Mucosa of rectum (tissue), 2 donors: ENCODE measurements at regions not wholly inside any gene's neighbourhood (a gene's known extent, or its start where the extent isn't known, plus 50 kb on each side); places are given as distances from the start of the nearest gene placed in this dataset.

ENCODE experiments used
- H3K27ac ChIP-seq, 2 donors: one replicate each; pipeline ENCODE4 v1.7.0; 2013; ENCODE audit warnings: inconsistent platforms in 2 of 2, low read depth in 2 of 2, low read length in 2 of 2
- H3K27me3 ChIP-seq, 2 donors: one replicate each; pipeline ENCODE4 v1.7.0; 2013; ENCODE audit warnings: low read length in 2 of 2; ENCODE audit not compliant: control insufficient read depth in 2 of 2, insufficient read depth in 2 of 2
- H3K36me3 ChIP-seq, 2 donors: one replicate each; pipeline ENCODE4 v1.7.0; 2013; ENCODE audit warnings: low read length in 2 of 2; ENCODE audit not compliant: control insufficient read depth in 2 of 2, insufficient read depth in 2 of 2
- H3K4me1 ChIP-seq, 2 donors: one replicate each; pipeline ENCODE4 v1.7.0; 2013; ENCODE audit warnings: low read length in 2 of 2, mild to moderate bottlenecking in 1 of 2; ENCODE audit not compliant: control insufficient read depth in 2 of 2, insufficient read depth in 2 of 2
- H3K4me3 ChIP-seq, 2 donors: one replicate each; pipeline ENCODE4 v1.7.0; 2013; ENCODE audit warnings: low read length in 2 of 2
- H3K9ac ChIP-seq, 2 donors: one replicate each; pipeline ENCODE4 v1.7.0; 2013; ENCODE audit warnings: low read length in 2 of 2, low read depth in 1 of 2, mild to moderate bottlenecking in 1 of 2
- H3K9me3 ChIP-seq, 2 donors: one replicate each; pipeline ENCODE4 v1.7.0; 2013; ENCODE audit warnings: low read length in 2 of 2; ENCODE audit not compliant: control insufficient read depth in 2 of 2
- donor health status: healthy.
- donor health status: Normal muscosa, but diverticular disease.

DNA sequence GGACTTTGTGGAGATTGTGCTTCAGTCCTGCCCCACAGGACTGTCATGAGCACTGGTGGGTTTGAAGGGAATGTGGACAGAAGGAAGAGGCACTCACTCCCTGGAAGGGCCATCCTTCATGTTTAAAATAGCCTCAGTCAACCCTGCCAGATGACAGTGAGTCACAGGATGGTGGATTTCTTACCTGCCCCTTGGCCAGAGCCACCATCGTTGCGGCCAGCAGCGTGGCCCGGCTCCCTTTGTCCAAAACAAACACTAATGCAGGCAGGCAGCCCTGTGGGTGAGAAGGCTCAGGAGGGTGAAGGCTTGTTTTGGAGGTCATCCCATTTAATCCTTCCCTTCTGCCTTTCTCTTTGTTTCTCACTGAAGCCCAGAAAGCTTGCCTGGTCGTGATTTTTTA is 422.7 kb downstream of the CD83 start:
- no peak overlapping the region for H3K4me3 ChIP-seq
- H3K27ac ChIP-seq, result no peak overlapping the region
- no peaks in the 10 kb centered on the region for H3K9me3 ChIP-seq
- H3K27me3 ChIP-seq, result no peaks in the 10 kb centered on the region
- no peaks in the 10 kb centered on the region for H3K4me1 ChIP-seq
- H3K36me3 ChIP-seq, result no peaks in the 10 kb centered on the region
- H3K9ac ChIP-seq, result no peak overlapping the region

DNA sequence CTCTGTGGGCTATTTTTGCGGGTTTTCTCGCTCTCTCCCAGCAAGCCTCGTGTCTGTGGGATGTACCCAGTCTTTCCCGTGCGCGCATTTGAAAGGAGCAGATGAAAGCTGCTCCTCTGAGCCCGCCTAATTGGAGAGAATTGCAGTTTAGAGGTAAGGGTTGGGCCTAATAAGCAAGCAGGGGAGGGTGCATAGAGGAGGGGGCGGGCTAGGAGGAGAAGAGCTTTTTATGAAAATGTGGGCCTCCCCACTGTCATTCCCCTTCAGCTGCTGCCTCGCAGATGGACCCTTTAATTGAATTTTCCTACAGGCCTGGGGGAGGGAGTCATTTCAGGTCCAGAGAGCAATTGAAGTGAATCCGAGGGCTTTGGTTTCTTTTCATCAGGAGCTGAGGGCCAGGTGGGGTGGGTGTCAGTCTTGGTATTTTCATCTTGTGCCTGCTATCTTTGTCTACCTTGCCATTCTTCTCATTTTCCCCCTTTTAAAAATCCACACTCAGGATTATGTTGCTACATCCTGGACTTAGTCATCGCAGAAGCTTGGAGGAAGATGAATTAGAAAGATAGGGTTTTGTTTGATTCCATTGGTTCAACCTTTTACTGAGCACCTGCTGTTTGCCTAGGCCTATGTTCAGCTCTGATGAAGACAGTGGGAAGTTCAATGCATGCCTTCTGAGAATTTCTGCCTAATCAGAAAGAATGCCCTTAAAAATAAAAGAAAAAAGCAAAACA is 423.4 kb downstream of the CD83 start:
- Histone ChIP-seq H3K27ac (no peak overlapping the region), H3K4me1 (no peaks in the 10 kb centered on the region), H3K36me3 (no peaks in the 10 kb centered on the region), H3K4me3 (no peak overlapping the region), H3K9me3 (no peaks in the 10 kb centered on the region), H3K9ac (no peak overlapping the region), H3K27me3 (no peaks in the 10 kb centered on the region)

DNA sequence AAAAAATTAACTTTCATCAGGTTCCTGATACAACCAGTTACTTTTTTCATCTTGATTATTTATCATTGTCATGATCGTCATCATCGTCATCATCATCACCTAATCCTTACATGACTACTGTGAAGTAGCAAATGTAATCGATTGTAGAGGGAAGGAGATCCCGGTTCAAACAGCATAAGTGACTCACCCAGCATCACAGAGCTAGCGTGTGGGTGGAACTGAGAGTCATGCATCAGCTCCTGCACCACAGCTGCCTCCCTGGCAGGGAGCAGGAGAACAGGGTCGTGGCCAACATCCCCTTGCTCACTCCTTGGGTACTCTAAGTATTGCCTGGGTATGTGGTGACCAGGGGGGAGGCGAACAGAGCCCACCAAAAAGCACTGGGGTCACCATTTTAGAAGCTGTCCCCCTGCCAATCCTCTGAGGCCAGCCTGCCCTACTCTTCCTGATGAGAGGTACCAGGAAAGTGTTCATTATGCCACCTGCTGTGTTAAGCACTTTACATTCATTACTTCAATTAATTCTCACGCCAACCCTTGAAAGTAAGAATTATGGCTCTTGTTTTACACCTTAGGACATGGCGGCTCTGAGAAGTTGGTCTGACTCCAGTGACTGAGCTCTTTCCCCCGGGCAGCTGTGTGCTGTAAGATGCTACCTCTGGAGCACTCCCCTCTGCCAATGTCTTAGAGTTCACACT is 425.2 kb downstream of the CD83 start:
- no peaks in the 10 kb centered on the region for H3K4me1 ChIP-seq
- no peaks in the 10 kb centered on the region for H3K27me3 ChIP-seq
- H3K9me3 ChIP-seq, result no peaks in the 10 kb centered on the region
- no peaks in the 10 kb centered on the region for H3K36me3 ChIP-seq
- H3K9ac ChIP-seq, result no peak overlapping the region
- H3K27ac ChIP-seq, result no peak overlapping the region
- H3K4me3 ChIP-seq, result no peak overlapping the region

DNA sequence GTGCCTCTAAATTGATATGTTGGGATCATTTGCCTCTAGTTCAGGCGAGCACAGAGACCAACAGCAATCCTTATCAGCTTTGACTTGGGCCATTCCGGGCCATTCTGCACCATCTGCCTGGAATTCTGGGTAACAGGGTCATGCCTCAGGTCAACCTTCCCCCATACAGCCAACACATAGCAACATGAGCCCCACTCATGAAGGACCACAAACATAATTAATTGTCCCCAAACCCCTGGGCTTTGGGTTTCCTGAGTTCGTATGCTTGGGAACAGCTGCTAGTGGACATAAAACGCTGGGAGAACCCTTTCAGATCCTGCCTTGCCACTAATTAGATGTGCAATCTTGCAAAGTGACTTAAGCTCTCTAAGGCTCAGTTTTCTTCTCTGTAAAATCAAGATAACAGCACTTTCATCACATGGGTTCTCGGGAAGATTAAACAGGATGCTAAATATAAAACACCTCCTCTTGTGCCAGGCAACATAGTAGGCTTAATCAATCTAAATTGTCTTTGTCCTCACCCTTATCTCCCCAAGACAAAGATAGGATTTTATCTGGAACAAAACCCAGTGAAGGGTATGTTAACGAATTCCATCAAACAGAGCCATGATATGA is 426.5 kb downstream of the CD83 start:
- Histone ChIP-seq H3K36me3 (no peaks in the 10 kb centered on the region), H3K4me3 (no peak overlapping the region), H3K27ac (no peak overlapping the region), H3K4me1 (peaks cover 5 to 7% of the 10 kb centered on the region in 2 donors), H3K9me3 (no peaks in the 10 kb centered on the region), H3K27me3 (no peaks in the 10 kb centered on the region), H3K9ac (no peak overlapping the region)

DNA sequence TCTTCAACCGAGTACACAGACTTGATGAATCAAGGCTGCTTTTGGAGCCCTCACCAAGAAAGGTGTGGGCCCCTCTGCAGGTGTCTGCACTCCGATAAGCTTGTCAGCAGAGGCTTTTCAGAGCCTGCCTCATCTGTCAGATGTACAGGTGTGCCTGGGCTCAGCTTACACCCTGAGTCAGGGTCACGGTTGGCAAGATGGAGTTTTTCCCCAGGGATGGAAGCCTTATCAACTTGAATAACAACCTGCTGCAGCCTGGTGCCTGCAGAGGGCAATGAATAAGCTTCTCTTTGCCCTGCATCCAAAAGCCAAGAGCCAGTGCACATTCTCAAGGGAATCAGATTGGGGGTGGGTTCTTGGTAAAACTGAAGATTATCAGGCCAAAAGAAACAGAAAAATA is 427.1 kb downstream of the CD83 start:
- Histone ChIP-seq H3K4me1 (peaks cover 8 to 11% of the 10 kb centered on the region in 2 donors), H3K36me3 (no peaks in the 10 kb centered on the region), H3K27ac (no peak overlapping the region), H3K27me3 (no peaks in the 10 kb centered on the region), H3K9me3 (no peaks in the 10 kb centered on the region), H3K9ac (no peak overlapping the region), H3K4me3 (no peak overlapping the region)

DNA sequence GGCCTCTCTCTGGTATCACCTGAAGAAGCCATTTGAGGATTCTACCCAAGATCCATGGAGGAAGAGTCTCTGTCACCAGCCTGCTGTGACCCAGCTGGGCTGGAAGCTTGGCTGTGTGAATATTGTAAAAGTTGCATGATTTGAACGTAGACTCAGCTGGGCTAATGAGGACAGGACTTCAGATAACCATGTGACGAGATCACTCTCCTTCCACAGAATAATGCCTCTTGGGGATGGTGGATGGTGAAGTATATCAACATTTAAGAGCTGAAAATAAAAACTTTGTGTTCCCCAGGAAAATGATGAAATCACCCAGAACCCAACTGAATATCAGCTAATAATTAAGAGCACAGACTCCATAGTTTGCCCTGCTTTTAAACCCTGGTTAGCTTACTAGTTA is 427.9 kb downstream of the CD83 start:
- Histone ChIP-seq H3K9me3 (no peaks in the 10 kb centered on the region), H3K4me3 (no peak overlapping the region), H3K9ac (no peak overlapping the region), H3K36me3 (no peaks in the 10 kb centered on the region), H3K27ac (no peak overlapping the region), H3K27me3 (no peaks in the 10 kb centered on the region), H3K4me1 (peaks cover 14 to 17% of the 10 kb centered on the region in 2 donors)

DNA sequence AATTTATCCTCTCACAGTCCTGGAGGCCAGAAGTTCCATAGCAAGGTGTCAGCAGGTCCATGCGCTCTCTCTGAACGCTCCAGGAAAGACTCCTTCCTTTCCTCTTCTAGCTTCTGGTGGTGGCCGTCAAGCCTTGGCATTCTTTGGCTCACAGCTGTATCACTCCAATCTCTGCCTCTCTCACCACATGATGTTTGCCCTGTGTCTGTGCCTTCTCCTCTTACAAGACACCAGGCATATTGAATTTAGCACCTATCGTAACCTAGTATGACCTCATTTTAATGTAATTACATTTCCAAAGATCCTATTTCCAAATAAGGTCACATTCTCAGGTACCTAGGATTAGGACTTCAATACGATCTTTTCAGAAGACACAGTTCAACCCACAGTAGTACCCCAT is 428.5 kb downstream of the CD83 start:
- no peaks in the 10 kb centered on the region for H3K27me3 ChIP-seq
- H3K36me3 ChIP-seq, result no peaks in the 10 kb centered on the region
- no peak overlapping the region for H3K4me3 ChIP-seq
- H3K4me1 ChIP-seq, result peaks cover 19% of the 10 kb centered on the region in 2 donors
- H3K27ac ChIP-seq, result no peak overlapping the region
- H3K9ac ChIP-seq, result no peak overlapping the region
- no peaks in the 10 kb centered on the region for H3K9me3 ChIP-seq

DNA sequence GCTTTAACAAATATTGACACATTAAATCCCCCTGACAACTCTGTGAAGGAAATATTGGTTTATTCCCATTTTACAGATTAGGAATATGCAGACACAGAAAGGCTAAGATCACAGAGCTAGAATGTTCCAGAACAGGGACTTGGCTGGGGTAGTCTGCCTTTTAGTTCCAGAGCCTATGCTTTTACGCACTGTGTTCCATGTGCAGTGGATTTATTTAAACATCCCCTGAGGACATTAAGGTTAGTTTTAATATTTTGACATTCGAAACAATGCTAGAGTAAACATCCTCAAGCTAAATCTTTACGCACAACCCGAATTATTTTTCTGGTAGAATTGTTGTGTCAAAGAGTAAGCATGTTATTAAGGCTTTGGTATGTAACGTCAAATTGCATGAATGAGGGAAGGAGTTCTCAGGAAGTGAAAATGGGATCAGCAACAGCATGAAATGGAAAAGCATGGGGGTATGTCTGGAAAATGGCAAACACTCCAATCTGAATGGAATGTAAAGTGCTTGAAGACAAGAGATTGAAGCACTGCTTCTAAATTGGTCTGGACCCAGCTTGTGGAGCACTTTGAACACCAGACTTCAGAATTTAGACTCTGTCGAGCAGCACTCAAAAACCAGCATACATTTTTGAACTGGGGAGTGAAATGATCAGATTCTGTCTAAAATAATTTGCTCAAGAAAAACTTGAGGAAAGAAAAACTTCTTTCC is 429.9 kb downstream of the CD83 start:
- no peaks in the 10 kb centered on the region for H3K9me3 ChIP-seq
- peaks cover 24 to 27% of the 10 kb centered on the region in 2 donors for H3K4me1 ChIP-seq
- no peaks in the 10 kb centered on the region for H3K36me3 ChIP-seq
- no peak overlapping the region for H3K27ac ChIP-seq
- H3K27me3 ChIP-seq, result no peaks in the 10 kb centered on the region
- H3K9ac ChIP-seq, result no peak overlapping the region
- no peak overlapping the region for H3K4me3 ChIP-seq

DNA sequence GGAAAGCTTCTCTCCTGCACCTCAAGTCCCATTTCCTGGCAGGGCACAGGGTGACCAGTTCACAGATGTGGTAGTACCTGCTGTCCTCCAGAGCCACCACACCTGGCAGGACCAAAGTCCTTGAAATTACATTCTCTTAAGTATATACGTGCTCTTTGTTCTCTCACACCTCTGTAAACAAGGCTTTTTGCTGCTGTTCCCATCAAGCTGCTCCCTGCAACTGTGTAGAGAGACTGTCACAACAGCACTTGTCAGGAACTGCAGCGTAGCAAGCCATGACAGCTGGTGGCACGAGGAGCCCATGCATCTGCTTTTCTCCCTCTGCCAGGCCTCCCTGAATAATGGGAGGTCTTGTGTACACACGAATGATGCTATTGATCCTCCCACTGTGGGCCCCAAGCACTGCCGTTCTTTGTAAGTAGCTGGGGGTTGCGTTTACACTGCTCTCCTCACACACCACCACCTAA is 431.8 kb downstream of the CD83 start:
- no peaks in the 10 kb centered on the region for H3K27me3 ChIP-seq
- H3K9ac ChIP-seq, result peak overlapping the region; percentile 33 to 70
- no peaks in the 10 kb centered on the region for H3K9me3 ChIP-seq
- peak overlapping the region; percentile 82 to 91 for H3K27ac ChIP-seq
- H3K4me3 ChIP-seq, result peak overlapping the region; percentile 40 to 58
- H3K4me1 ChIP-seq, result peaks cover 24 to 27% of the 10 kb centered on the region in 2 donors
- H3K36me3 ChIP-seq, result no peaks in the 10 kb centered on the region

DNA sequence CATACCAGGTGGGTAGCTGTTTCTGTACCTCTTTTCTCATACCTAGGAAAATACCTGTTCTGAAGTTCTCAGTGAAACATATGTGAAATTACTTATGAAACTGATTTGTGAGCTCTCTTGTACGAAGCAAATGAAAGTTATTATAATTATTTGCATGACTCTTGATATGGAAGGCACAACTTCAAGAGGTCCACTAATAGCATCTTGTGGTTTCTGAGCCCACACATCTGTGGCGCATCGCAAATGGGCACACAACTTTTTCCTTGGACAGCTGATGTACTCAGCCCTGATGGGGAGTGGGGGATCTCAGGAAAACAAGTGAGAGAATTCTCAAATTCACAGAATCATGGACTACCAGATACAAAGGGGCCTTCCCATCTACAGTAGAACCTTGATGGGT is 432.3 kb downstream of the CD83 start:
- peak overlapping the region; percentile 33 to 70 for H3K9ac ChIP-seq
- H3K36me3 ChIP-seq, result no peaks in the 10 kb centered on the region
- H3K27ac ChIP-seq, result peak overlapping the region; percentile 82 to 91
- no peaks in the 10 kb centered on the region for H3K27me3 ChIP-seq
- H3K9me3 ChIP-seq, result no peaks in the 10 kb centered on the region
- peaks cover 24 to 27% of the 10 kb centered on the region in 2 donors for H3K4me1 ChIP-seq
- H3K4me3 ChIP-seq, result peak overlapping the region; percentile 40 to 58
